NCI-H226 (cell line): ENCODE measurements at regions not wholly inside any gene's neighbourhood (a gene's known extent, or its start where the extent isn't known, plus 50 kb on each side); places are given as distances from the start of the nearest gene placed in this dataset.
A peak's percentile ranks its signal among the peaks of the same experiment; 100 is the strongest.

ENCODE experiments used
- DNase-seq: peaks from one replicate; pipeline ENCODE4 v3.0.0-alpha.2; 2015

DNA sequence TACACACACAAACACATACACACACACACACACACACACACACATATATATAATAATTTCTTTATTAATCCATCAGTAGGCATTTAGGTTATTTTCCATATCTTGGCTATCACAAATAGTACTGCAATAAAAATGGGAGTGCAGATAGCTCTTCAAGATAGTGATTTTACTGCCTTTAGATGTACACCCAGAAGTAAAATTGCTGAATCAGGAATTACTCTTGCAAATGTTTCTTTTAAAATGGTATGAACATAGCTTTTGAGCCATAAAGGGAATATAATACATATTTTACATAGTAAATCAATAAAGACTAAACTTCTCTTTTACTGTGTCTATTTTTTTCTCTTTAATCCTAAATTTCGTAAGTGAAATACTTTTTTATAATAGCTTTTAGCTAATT, 1251.1 kb downstream of the ZPLD1 start:
- DNase-seq, result no peak

DNA sequence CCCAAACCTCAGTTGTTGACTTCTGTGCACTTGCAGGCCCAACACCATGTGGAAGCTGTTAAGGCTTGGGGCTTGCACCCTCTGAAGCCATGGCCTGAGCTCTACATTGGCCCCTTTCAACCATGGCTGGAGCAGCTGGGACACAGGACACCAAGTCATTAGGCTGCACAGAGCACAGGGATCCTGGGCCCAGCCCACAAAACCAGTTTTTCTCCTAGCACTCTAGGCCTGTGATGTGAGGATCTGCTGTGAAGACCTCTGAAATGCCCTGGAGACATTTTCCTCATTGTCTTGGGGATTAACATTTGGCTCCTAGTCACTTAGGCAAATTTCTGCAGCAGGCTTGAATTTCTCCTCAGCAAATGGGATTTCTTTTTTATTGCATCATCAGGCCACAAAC, 1255.7 kb downstream of the ZPLD1 start:
- no peak for DNase-seq

DNA sequence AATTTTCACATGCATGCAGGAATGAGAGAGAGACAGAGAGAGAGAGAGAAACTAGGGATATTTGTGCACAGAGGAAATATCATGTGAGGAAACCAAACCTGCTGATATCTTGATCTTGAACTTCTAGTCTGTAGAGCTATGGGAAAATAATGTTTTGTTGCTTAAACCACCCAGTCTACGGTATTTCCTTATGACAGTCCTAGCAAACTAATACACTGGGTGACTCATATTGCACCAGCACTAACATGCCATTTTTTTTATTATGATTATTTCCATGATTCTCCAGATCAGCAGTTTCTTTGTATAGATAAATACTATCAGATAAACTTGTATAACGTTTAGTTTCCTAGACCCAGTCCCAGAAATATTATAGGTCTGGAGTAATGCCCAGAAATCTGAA, 1259.0 kb downstream of the ZPLD1 start:
- no peak for DNase-seq

DNA sequence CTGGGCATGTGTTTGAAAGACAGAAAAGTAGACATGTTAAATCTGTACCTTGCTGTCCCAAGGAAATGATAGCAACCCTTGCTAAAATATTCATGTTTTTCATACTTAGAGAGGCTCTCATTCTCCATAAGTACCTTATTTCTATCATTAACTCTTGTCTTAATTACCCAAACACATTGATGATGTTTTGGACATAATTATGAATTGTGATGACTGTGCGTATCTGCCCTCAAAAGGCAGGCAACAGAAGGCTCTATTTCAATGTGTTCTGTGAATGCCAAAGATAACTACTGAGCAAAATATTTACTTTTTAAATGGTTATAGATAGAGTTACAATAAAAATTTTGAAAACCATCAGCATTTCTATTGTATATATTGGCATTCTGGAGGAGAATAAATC, 1263.8 kb downstream of the ZPLD1 start:
- DNase-seq, result no peak

DNA sequence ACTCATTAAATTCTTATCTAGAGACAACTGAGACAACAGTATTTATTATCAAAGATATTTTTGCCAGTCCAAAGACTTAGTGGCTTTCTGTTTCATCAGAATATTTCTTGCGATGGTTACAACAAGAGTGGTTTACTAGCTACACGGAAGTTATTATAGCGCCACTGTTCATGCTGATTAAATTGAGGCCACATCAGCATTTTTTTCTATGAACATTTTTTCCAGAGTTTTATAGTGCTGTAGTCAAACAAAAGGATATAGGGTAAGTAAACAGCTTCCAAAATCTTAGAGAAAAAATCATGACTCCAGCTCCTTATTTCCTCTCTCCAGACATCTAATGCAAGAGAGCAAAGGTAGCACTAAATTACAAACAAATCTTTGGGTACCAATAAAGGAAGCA, 1264.4 kb downstream of the ZPLD1 start:
- no peak for DNase-seq

DNA sequence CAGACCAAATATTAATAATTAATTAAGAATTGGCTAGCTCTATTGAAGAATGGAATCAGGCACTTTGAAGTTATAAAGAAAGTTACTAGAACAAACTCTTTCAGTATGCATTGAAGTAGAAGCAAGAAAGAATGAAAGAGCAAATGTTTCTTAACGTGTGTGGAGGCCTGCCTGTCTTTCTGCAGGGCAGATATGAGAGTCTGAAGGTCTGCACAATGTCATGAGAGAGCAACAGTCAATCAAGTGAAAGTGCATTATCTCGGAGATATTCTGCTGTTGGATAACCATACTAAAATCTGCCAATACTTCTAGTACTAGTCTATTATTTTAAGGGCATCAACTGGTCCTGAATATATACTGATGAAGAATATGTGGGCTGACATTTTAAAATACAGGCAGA, 1270.8 kb downstream of the ZPLD1 start:
- DNase-seq, result no peak

DNA sequence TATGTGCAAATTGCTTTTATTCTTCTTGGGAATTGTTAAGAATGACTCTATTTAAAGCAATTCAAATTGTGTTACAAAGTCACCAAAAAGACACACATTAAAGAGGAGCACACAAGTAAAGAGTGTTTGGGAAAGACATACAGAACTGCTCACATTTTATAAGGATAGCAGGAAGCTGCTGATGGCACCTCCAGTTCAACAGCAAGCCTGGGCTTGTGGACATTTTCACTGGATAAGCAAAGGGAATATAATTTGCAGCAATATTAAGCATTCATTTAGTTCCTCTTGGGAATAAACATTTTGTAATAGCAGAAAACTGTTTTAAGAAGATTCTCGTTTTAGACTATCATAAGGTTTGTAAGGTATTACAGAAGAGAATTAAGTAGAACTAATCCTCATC, 1271.9 kb downstream of the ZPLD1 start:
- no peak for DNase-seq

DNA sequence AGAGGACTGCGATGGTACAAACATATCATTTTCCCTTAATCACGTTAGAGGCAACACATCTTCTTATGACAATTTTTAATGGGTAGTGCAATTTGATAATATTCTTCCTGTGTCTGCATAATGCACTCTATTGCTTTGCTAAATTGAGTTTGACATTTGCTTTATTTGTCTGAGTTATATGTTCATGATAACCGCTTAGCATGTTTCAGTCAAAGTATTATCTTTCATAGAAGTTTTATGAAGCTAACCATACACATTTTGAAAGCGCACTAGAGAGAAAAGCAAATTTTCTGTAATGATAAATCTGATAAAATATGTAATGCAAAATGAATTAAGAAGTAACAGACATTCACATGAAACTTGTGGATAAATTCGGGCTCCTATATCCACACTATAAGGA, 1276.9 kb downstream of the ZPLD1 start:
- no peak for DNase-seq

DNA sequence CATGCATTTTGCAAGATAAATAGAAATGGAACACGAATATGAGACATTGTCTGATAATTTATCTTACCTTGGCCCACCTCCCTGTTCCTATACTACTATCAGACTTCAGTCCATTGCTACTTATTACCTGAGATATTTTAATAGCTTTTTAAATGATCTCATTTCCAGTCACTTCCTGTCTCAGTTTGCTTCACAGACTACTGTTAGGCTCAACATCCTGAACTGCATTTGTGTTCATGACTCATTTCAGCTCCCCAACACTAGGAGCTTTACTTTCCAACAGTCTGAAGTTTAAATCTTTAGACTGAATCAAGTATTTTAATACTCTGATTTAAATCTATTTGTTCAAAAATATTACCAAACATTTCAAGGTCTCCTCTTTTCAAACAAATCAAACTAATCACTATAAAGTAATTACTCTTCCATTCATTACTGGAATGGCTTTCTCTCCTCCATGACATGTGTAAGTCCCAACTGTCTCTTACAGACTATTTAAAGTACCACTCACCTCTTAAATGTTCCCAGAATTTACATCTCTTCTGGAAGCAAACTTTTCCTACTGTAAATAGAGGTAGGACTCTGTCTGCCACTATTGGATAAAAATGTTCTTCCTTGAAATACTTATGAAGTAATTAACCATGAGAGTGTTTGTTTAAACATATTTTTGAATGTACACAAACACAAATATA, 1277.6 kb downstream of the ZPLD1 start:
- peak; percentile 76 for DNase-seq

DNA sequence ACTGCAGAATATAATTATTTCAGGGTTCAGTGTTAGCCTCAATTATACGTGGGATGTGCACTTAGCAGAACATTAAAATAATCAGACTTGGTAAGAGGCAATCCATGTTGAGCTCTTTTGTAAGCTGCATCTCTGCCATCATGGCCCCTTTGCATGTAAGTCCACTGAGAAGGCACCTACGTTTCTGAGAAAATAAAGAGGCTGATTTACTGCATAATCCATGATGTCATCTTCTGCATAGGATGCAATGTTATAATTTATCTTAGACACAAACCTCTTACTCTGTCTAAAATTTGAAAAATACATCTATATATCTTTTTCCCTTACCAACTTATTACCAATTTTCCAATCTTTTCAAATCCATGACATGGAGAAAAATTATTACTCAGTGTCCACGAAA, 1294.7 kb downstream of the ZPLD1 start:
- DNase-seq, result no peak

DNA sequence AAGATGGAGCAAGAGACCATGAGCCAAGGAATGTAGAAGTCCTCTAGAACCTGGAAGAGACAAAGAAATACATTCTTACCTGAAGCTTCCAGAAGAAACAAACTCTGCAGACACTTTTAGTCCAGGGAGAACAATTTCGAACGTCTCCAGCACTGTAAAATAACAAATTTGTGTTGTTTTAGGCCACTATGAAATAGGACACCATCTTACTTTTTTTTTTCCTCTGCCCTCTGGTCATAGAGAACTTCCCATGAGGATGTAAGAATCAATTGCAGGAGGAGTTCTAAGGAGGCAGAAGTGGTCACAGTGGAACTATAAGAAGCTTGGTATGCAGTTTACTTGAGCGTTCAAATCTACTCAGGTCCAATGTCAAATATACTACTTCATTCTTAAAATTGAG, 1295.9 kb downstream of the ZPLD1 start:
- no peak for DNase-seq

DNA sequence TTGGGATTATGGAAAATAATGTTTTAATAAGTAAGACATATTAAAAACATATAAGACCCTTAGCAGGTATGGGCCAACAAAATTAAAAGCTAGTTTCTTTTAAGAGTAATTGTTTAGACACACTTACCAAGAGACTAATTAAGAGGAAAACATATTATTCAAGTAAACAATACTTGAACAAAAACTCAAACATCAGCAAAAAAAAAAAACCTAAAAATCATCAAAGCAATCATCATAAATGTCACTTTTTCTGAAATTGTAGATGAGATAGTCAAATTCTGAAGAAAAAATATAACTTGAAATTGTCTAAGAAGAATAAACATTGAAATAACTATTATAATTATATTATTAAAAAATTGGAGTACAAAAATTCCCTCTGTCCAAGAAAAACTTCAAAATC, 1318.2 kb downstream of the ZPLD1 start:
- no peak for DNase-seq

DNA sequence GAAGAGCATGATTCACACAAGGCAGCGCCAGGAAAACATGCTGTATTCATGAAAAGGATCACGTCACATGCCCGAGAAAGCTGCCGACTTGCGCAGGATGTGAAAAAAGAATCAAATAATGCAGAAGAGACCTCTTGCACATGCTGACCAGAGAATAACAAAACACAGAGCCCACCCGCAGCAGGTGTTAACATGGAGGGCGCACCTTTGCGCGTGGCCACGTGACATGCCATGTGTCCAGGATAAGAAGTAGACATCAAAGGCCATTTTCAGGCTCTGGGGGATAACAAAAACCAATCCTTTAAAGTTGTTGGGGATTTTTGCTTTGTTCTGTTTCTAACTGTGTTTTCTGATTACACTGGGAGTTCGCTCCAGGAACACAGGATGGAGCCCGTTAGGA, 1332.8 kb downstream of the ZPLD1 start:
- DNase-seq, result no peak

DNA sequence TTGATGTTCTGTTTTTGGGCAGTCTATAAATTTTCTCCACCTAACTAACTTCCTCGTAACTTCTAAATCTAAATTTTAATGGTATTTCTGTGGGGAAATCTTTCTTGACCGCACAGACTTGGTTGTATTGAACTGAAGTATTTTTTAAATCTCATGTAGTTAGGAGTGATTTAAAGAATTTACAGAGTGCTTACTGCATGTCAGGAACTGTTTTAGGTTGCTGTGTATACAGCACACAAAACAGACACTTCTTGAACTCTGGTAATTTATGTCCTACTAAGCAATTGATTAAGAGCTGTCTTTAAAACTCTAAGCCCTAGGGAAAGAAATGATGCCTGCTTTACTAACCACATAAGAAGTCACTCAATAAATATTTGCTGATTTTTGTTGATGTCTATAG, 1350.2 kb downstream of the ZPLD1 start:
- DNase-seq, result no peak

DNA sequence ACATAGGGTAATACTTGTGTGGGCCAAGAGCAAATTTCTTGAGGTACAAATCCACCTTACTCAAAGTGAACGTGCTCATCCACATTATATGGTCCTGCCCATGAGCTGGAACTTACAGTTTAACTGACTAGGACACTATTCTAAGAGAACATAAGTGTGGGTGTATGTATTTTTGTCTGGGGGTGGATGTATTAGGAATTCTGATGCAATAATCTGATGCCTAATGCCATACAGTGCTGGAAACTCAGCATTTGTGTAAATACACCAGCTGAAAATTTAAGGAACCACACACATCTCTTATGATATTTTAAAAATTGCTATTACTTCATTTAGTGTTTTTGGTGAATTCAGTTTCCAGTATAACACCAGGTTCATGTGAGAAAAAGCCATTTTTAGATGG, 1350.7 kb downstream of the ZPLD1 start:
- no peak for DNase-seq

DNA sequence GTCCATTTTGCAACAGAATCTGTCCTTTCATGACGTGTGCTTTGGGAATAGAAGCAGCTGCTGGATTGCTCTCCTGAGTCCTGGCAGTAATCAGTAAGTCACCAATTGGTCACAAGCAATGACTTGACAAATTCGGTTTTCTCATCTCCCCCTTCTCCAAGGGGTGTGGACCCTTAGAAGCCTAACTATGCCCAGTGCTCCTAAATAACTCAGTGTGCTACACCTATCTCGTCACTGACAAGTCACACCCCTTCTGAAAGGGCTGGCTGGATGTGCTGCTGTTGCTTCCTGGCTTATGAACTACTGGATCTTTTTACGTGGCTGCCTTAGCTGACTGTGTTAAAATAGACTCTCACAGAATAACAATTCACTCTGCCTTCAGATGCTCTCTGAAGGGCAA, 1351.5 kb downstream of the ZPLD1 start:
- no peak for DNase-seq

DNA sequence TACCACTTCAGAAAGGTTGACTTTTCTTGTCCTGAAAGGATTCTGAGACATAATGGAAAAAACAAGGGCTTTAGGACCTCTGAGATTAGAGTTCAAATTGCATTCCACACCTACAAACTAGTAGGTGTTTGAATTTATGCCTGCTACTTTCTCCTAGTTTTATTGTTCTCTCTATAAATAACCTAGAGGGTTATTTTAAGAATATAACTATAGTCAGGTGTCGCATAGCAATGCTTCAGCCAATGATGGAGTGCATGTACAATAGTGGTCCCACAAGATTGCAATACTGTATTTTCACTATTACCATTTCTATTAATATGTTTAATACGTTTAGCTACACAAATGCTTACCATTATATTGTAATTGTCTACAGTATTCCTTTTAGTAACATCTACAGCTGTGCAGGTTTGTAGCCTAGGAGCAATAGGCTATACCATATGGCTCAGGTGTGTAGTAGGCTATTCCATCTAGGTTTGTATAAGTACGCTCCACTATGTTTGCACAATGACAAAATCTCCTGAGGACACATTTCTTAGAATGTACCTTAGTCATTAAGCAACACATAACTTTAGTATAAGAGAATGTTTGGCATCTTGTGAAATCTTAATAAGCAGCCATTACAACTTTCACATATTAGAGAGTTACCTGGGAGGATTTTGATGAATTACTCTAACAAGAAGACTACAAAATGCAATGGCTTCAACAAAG, 1352.5 kb downstream of the ZPLD1 start:
- no peak for DNase-seq

DNA sequence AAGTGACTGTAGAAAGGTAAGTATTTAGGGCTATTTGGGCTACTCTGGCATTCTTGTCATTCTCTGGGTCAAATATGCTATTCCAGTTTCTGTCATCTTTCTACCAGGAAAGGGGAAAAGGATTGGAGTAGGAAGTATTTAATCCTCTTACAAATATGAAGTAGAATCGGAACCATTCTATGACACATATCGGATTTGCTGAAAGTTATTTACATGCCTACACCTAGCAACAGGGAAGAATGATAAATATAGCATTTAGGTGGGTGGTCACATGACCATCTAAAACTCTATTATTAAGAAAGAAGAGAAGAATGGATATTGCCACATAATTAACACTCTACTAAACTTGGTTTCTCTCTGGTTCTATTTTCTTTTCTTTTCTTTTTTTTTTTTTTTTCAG, 1353.1 kb downstream of the ZPLD1 start:
- no peak for DNase-seq

DNA sequence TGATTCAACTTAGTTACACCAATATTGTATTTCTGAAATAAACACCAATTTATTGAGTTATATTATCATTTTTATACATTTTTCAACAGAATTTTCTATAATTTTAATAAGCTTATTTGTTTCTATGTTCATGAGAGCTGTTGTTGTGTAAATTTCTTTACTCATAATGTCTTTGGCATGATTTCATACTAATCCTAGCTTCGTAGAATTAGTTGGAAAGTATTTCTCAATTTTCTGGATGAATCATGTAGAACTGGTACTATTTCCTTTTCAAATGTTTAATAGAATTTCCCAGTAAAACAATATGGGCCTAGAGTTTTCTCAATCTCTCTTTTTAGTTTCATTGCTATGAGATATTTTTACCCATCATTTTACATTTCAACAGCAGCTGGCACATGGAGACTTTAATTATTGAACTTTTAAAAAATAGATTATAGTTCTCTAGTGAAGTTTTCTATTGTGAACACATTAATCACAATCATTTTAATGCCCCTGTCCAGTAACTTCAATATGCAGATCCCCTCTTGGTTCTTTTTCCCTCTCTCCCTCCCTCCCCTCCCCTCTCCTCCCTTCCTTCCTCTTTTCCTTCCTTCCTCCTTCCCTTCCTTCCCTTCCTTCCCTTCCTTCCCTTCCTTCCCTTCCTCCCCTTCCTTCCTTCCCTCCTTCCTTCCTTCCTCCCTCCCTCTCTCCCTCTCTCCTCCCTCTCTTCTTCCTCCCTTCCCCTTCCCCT, 1357.1 kb downstream of the ZPLD1 start:
- DNase-seq, result no peak

DNA sequence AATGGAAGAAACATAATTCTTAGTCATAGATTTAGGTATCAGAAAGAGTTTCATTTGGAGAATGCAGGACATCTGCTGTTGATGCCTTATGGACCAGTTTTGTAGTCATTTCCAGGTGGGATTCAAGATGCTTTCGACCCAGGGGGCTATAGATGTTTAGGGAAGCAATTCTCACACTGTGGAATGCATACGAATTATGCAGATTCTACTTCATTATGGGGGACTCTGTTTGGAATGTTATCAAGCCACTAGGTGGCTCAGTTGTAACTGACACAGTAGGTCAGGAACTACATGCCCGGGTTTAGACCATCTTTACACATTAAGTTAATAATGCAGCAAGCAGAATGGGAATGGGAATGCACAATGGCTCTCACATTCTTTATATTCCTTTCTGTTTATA, 1359.8 kb downstream of the ZPLD1 start:
- DNase-seq, result no peak

DNA sequence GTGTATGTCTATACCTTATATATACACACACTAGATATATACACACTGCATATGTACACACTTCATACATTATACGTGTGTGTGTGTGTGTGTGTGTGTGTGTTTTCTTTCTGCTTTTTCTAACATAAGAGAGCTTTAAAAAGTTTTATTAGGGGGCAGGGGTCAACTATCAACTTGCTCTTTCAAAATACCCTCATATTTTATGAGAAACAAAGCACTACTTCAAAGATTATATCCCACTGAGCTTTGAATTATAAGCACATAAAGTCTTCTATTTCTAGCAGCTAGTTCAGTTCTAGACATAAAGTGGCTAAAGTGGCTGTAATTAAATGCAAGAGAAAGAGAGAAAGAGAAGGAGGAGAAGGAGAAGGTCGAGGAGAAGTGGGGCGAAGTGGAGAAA, 1361.3 kb downstream of the ZPLD1 start:
- DNase-seq, result no peak

DNA sequence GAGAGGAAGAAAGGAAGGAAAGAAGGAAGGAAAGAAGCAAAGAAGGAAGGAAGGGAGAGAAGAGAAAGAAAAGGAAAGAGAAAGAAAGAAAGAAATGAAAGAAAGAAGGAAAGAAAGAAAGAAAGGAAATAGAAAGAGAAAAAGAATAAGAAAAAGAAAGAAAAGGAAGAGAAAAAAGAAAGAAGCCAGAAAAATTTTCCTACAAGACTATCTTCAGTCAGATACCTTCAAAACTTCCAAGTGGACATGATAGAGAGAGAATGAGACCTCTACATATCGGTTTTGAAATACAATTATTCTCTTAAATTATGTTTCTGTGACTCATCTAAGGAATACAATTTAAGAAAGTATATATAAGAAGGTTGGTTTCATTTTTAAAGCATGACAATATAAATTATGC, 1369.0 kb downstream of the ZPLD1 start:
- no peak for DNase-seq

DNA sequence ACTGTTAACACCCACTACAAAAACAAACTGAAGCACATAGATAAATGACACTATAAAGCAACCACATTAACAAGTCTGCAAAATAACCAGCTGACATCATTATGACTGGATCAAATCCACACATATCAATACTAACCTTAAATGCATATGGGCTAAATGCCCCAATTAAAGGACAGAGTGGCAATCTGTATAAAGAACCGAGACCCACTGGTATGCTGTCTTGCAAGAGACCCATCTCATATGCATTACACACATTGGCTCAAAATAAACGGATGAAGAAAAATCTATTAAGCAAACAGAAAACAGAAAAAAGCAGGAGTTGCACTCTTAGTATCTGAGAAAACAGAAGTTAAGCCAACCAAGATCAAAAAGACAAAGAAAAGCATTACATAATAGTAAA, 1375.4 kb downstream of the ZPLD1 start:
- no peak for DNase-seq

DNA sequence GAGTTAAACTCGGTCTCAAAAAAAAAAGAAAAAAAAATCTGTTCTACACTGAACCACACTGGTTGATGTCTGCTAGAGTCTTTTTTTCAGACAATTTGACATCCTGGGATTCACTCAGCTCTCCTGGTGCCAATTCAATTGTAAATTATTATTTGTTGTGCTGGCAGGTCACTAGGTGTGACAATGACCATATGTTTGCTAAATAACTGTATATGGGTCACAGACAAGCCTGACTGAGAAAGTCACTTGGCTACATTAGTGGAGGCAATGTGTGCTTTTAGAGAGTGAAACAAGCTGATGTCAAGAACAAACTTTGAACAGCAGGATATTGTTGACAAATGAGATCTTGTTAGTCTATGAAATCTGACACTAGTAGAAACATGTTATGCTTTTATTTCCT, 1379.1 kb downstream of the ZPLD1 start:
- DNase-seq, result no peak
